ENCODE measurements at regions not wholly inside any gene's neighbourhood (a gene's known extent, or its start where the extent isn't known, plus 50 kb on each side); places are given as distances from the start of the nearest gene placed in this dataset.

DNA sequence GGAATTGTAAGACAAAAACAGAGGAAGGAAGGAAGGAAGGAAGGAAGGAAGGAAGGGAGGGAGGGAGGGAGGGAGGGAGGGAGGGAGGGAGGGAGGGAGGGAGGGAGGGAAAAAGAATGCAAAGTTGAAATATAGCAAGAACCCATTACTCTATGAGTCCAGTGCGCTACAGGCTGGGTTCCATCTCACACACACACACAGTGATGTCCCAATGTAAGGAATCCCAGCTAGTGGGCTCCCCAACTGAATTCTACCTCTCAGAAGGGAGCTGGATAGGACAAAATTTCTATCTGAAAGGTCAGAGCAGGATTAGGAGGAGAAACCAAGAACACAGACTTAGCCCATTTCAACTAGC is 173.4 kb downstream of the DAD1 start:
- DNase-seq (ENCODE audit: low read depth): no peak

DNA sequence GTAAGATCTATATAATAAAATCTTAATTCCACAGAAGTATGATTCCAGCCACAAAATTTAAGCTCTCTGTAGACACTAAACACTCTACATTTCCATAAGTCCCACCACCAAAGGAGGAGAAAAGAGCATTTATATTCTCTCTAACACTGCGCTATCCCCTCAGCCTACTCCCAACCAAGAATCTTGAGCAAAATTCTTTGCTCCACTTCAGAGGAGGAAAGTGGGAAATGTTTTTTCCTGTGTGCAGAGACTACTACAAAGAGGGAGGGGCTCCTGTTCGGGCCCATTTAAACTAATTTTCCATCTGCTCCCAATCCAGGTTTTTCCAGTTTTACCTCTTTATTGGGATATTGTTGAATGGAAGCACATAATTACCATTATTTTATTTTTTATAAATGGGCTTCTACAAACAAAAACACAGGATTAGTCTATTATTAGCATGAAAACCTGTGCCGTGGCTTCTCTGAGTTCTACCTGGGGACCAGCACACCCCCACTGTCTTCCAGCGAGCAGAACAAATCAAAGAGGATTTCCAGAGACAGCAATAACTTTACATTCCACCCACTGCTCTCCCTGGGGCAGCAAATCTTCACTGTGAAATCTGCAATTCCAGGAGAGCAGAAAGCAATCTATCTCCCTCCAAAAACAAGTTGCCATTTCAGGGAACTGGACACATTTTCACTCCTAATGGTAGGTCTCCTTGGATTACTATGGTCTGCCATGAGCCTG is 174.0 kb downstream of the DAD1 start:
- DNase-seq (ENCODE audit: low read depth): no peak

GRCh38 chr14:22412926-22413411 is 176.1 kb downstream of the DAD1 start:
- no peak for DNase-seq (ENCODE audit: low read depth)

GRCh38 chr14:22411398-22412055 is 177.5 kb downstream of the DAD1 start:
- DNase-seq (ENCODE audit: low read depth): no peak

GRCh38 chr14:22410497-22410896 is 178.5 kb downstream of the DAD1 start:
- no peak for DNase-seq (ENCODE audit: low read depth)

- no peak for DNase-seq (ENCODE audit: low read depth)
Observed at GRCh38 chr14:22409006-22409405, 180.0 kb downstream of the DAD1 start.

GRCh38 chr14:22408547-22408946 is 180.5 kb downstream of the DAD1 start:
- no peak for DNase-seq (ENCODE audit: low read depth)

DNA sequence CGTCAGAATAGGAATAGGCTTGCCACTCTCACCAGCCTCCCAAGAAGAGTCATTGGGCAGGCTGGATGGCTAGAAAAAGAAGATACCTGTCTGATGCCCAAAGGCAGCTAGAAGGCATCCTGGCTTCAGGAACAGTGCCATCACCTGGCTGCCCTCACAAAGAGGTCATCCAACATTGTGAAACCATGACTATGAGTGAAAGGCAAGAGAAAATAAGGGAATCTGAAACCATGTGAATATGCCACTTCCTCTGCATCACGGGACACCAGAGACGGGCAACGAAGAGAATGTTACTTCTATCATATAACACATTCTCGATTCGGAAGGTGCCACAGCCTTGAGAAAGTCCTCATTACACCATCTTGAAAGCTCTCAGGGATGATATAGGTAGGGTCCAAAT is 182.0 kb downstream of the DAD1 start:
- no peak for DNase-seq (ENCODE audit: low read depth)

- DNase-seq (ENCODE audit: low read depth): no peak
Observed at GRCh38 chr14:22405201-22405600, 183.8 kb downstream of the DAD1 start.

DNA sequence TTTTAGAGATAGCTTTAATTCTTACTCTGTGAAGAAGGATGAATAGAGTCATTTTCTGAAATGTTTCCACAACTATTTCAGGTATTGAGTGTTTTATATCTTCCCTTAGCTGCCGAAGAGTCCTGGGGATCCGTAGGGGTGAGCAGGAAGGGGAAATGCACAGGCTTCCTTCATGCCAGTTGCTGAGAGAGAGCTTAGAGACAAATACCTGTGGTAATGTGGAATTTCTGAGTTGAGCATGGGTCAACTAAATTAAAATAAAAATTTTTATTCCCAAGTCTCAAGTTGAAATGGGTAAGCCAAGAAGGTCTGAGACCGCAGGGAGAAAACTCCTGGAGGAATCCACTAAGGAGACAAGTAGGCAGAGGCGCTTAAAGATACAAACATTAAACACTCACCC is 185.7 kb downstream of the DAD1 start:
- no peak for DNase-seq (ENCODE audit: low read depth)

DNA sequence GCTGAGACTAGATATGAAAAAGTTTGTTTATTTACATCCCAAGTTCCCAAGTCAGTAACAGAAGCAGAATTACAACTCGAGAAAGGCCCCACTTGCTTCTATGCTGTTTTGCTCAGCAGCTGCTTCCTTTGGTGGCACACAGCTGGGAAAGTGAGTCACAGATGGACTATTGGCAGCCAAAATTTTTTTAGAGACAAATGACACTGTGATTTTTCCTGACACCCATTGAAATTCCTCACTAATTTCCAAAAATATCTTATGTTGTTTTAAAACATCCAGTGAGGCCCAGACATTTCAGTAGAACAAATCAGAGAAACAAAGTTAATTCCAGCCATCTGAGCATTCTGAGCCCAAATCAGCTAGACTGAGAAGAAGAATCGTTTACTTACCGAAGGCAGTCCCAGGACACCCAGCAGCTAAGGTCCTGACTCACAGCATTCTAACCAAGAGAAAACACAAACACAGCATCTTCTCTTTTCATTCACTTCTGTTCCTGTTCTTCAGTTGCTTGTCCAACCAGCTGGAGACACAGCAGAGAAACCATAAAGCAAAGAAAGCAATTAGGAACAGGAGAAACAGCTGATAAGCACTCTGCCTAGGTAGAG is 188.3 kb downstream of the DAD1 start:
- DNase-seq (ENCODE audit: low read depth): no peak

DNA sequence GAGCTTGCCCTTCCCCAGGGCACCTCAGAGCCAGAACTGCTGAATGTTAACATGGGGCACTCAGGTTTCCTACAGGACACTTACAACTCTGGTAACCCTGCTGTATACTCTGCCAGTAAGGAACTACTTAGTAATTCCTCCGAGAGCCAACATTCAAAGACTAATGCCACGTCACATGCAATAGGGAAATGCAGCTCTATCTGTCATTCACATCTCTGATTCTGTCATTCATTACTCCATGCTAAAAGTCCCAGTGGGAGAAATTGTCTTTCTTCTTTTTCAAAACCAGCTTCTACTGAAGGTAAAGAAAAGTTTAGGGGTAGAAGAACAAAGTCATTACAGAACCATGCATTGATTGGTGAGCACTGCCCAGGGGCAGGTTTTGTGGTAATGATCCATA is 189.2 kb downstream of the DAD1 start:
- DNase-seq (ENCODE audit: low read depth): no peak

DNA sequence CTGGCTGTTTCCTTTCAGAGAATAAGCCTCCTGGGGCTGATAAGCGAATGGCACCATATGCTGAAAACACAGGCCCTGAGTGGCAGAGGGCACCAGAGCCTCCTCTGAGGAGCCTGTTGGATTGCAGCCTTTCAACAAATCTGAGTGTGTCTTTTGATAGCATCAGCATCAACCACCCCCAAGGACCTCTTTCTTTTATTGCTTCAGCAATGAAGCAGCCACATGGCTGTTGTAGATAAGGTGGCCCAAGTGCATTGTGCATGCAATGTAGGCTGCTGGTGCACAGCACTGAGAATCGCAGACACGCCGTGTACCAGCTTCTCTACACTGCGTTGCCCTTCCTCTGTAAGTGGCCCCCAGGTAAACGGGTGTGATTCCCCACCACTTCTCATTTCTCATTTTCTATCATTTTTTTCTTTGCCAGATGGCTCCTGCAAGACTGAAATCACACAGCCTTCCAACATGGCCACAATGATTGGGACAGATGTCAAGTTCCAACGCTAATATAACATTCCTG is 191.7 kb downstream of the DAD1 start:
- DNase-seq (ENCODE audit: low read depth): no peak

- no peak for DNase-seq (ENCODE audit: low read depth)
Observed at GRCh38 chr14:22395803-22396202, 193.2 kb downstream of the DAD1 start.

- no peak for DNase-seq (ENCODE audit: low read depth)
Observed at GRCh38 chr14:22394616-22395015, 194.4 kb downstream of the DAD1 start.

GRCh38 chr14:22393796-22394195 is 195.2 kb downstream of the DAD1 start:
- no peak for DNase-seq (ENCODE audit: low read depth)

- no peak for DNase-seq (ENCODE audit: low read depth)
Observed at GRCh38 chr14:22391908-22392565, 197.0 kb downstream of the DAD1 start.

- DNase-seq (ENCODE audit: low read depth): no peak
Observed at GRCh38 chr14:22390824-22391461, 198.1 kb downstream of the DAD1 start.

GRCh38 chr14:22390195-22390594 is 198.8 kb downstream of the DAD1 start:
- no peak for DNase-seq (ENCODE audit: low read depth)

GRCh38 chr14:22388669-22389595 is 200.1 kb downstream of the DAD1 start:
- DNase-seq (ENCODE audit: low read depth): no peak

DNA sequence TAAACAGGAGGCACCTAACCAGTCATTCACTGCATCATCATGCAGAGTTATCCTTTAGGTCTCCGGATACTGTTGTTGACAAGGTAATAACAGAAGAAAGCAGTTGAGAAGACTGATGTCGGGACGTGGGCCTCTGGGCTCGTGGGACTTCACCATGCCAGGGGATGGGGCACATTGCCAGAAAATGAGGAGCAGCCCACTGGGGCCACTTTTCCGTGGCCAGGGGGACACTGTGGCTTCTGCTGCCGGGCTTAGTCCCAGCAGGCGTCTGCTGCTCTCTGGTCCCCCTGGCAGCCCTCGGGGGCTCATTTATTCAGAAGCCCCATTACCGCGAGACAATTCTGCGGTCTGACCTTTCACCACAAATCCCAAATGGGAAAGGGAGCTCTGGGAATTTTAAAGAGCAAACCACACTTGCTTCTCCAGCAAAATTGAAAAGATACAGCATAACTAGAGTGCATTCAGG is 201.2 kb downstream of the DAD1 start:
- no peak for DNase-seq (ENCODE audit: low read depth)
